Stimulated activated CD4-positive, alpha-beta T cell treated with anti-CD3 and anti-CD28 coated beads, Interleukin-4, amount 100 ng/mL, for 48 hours (primary cell): ENCODE measurements at regions not wholly inside any gene's neighbourhood (a gene's known extent, or its start where the extent isn't known, plus 50 kb on each side); places are given as distances from the start of the nearest gene placed in this dataset.
"Not testable (repeated sequence)": the region's sequence is repeated elsewhere in the genome, so short reads cannot be mapped to it uniquely, and the experiment has no call there.

Source experiments
- DNase-seq, 2 donors: peaks; one replicate each; pipeline ENCODE4 v3.0.0-alpha.2; 2020; ENCODE audit warnings: low read depth in 2 of 2

DNA sequence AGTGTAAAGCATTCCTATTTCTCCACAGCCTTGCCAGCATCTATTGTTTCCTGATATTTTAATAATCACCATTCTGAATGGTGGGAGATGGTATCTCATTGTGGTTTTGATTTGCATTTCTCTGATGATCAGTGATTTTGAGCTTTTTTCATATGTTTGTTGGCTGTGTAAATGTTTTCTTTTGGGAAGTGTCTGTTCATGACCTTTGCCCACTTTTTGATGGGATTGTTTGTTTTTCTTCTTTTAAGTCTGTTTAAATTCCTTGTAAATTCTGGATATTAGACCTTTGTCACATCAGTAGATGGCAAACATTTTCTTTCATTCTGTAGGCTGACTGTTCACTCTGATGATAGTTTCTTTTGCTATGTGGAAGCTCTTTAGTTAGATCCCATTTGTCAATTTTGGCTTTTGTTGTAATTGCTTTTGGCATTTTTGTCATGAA, 461.5 kb upstream of the GCFC2 start:
- not testable (repeated sequence) for DNase-seq

DNA sequence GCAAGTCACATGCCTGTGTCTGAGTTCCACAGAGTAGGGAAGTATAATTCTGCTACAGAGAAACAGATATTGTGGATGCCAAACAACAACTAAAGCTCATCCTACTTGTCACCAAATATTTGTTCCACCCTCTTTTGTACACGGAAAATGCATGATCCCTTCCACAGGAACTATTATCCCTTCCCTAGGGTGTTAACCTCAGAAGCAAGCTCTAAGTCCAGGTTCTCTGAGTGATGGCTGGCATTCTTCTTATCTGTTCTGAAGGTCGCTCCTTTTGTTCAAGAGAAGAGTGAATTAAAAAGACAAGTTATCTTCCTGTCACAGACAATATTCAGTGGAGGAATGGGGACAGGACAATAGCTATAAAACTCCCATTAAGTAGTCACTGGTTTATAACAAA, 460.1 kb upstream of the GCFC2 start:
- no peak for DNase-seq

- DNase-seq = no peak
Measured at GRCh38 chr2:76170009-76170384, 459.3 kb upstream of the GCFC2 start.

GRCh38 chr2:76169276-76170008, 458.7 kb upstream of the GCFC2 start:
- no peak for DNase-seq

GRCh38 chr2:76163860-76164259, 453.1 kb upstream of the GCFC2 start:
- no peak for DNase-seq

DNA sequence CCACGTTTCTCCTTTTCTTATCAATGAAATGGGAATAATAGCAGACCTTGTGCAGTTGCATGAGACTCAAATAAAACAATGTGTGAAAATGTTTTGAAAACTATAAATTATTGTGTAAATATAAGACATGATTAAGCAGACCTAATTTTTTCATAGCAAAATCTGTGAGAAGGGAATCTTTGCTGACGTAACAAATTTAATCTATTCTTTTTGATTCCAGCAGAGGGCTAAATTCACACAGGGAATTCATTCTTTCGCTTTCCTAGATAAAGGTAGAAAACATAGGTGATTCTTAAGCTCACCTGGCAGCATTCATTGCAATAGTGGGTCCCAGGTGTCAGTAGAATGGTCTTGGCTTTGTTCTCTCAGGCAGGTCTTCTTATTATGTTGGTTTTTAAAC, 450.0 kb upstream of the GCFC2 start:
- no peak for DNase-seq

GRCh38 chr2:76159042-76159648, 448.4 kb upstream of the GCFC2 start:
- no peak for DNase-seq

DNA sequence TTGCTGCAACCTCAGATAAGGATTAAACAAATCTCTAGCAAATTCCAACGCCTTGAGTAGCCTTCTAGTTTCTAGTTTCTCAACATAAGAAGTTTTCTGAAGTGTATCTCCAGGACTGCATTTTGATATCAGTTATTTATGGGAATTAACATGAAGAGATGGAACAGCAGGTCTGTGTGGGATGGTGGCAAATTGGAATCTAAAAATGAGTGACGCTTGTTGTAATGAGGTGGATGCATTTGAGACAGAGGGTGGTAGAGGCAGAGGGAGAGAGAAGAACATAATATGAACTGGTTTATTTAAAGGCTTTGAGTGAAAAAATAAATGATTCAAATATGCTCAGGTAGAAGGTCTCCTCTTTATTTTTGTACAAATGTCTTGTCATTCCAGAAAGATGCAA, 446.8 kb upstream of the GCFC2 start:
- no peak for DNase-seq

DNA sequence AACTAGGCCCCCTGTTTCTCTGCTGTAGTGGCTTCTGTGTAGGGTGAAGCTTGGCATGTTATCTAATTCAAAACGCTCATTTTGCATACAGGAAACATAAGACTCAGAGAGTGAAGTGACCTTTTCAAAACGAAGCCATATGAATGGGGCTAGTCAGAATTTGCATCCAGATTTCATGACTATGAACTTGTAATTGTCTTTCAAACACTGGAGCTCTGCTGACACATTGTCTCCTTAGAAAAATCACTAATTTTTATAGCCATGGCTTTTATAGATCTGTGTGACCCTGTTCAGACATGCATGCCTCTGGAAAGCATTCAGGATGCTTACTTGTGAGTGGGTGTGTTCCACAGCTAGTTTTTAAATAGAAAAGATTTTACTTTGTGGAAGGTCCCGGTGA, 444.3 kb upstream of the GCFC2 start:
- no peak for DNase-seq

DNA sequence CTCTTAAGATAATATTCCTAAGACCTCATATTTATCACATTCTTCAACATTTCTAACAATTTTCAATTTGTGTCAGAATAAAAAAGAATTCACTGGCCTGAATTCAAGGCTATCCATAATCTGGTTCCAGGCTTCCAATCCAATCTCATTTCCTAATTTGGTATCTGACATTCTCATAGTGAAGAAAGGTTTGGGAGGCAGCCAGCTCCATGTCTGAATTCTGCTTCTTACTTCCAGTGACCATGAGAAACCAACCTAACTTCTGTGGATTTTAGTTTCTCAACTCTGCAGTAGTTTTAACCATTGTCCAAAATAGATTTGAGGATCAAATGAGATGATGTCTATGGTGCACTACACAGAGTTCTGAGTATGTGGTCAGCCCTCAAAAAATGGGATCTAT, 439.1 kb upstream of the GCFC2 start:
- DNase-seq = no peak

- not testable (repeated sequence) for DNase-seq
Measured at GRCh38 chr2:76139303-76139702, 428.6 kb upstream of the GCFC2 start.

- DNase-seq = no peak
Measured at GRCh38 chr2:76128622-76129021, 417.9 kb upstream of the GCFC2 start.

- no peak for DNase-seq
Measured at GRCh38 chr2:76120176-76120575, 409.5 kb upstream of the GCFC2 start.

DNA sequence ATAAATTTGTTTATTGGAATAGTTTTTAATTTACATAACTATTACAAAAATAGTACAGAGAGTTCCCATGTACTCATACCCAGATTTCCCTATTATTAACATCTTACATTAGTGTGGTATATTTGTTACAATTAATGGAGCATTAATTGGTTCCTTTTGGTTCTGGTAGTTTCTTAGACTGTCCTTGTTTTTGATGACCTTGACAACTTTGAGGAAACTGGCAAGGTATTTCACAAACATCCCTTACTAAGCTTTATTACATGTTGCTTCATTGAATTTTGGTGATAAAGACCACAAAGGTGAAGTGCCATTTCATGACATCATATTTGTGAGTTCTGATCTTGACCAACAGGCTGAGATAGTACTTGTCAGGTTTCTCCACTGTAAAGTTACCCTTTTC, 379.0 kb upstream of the GCFC2 start:
- no peak for DNase-seq

DNA sequence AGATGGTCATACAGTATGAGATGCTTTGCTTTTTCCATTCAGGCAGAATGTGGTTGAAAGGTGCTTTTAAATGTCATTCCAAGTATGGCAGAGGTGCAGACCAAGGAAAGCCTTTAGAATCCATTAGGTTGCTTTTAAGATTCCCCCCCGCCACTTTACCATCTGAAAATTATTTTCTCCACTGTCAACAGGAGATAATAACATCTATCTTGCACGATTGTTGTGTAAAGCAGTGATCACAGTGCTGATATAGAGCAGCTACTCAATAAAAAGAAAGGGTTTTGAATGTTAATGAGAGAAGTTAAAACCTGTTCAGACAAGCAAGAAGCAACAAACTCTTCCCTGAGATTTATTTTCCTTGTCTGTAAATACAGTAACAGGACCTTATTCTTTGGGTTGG, 372.5 kb upstream of the GCFC2 start:
- no peak for DNase-seq

GRCh38 chr2:76082509-76082908, 371.8 kb upstream of the GCFC2 start:
- no peak for DNase-seq

DNA sequence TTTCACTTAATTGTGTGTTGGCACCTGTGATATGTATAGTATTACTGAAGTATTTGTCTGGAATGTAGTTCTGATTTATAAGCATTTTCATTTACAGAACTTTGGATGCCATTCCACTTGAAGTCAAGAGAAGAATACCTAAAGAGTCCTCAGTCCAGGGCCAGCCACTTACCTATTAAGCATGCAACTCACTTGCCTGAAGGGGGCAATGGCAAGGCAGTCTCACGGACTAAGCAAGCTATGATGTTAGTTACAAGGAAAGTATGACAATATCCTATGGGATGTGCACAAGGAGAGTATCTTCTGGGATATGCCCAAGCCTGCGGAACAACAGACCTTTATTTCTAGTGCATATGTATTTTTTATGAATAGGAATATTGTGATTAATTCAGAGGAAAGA, 369.4 kb upstream of the GCFC2 start:
- DNase-seq = no peak

GRCh38 chr2:76075126-76075525, 364.4 kb upstream of the GCFC2 start:
- DNase-seq = no peak

DNA sequence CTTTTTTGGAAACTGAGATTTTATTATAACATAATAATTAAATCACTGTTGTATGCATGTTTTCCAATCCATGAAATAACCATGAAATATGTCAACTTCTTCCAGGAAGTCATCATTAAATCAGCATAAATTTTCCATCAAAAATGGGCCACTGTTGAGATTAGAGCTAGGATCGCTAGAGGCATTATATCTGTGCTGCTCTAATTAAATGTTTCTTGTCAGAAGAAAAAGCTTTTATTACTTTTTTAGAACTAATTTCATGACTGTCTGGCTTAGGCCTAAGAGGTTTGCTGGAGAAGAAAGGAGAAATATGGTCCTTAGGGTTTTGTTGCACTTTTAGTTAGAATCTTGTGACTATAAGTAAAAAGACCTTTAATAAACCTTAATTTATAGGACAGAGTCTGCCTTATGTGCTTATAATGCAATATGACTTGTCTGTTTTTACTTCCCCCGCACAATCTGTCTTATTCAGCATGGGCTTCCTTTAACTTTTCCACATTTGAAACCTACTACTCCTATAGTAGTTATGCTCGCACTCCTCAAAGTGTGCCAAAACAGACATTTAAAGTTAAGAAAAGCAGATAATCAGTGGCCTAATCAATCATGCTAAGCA, 363.4 kb upstream of the GCFC2 start:
- DNase-seq = no peak

DNA sequence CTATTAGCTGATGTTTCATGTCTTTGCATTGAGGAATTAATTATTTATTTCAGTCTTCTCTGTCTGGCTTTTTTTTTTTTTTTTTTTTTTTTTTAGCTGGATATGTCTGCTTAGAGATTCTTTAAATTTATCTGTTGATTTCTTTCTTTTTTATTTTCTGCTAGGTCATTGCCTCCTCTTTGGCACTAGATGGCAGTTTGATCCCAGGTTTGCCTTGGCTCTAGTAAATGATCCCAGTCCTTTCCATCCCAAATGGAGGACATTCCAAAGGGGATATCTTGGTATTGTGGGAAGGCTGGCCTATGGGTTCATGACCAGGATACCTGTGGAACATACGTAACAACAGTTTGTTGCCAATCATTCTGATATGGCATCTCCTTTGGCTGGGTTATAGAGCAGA, 339.5 kb upstream of the GCFC2 start:
- no peak for DNase-seq

GRCh38 chr2:76044701-76045100, 334.0 kb upstream of the GCFC2 start:
- no peak for DNase-seq

- no peak for DNase-seq
Measured at GRCh38 chr2:76039505-76039904, 328.8 kb upstream of the GCFC2 start.

GRCh38 chr2:76027761-76028160, 317.0 kb upstream of the GCFC2 start:
- DNase-seq = no peak
